ENCODE measurements at regions not wholly inside any gene's neighbourhood (a gene's known extent, or its start where the extent isn't known, plus 50 kb on each side); places are given as distances from the start of the nearest gene placed in this dataset.

- BruUV-seq (replicated peaks): no TSS peak
- no peak for TF ChIP-seq TCF7L2 (IDR thresholded peaks at IDR 0.05; ENCODE audit: low read depth, low read length)
- TF ChIP-seq SIN3A (IDR thresholded peaks at IDR 0.05; ENCODE audit: borderline replicate concordance, insufficient read depth, low read depth, low read length): no peak
- no peak for TF ChIP-seq REST (IDR thresholded peaks at IDR 0.05; ENCODE audit: insufficient read depth in 1 of 2, low read depth in 2 of 2, low read length in 1 of 2)
- no peak for TF ChIP-seq CTCF (IDR thresholded peaks at IDR 0.05)
- TF ChIP-seq POLR2AphosphoS5 (IDR thresholded peaks at IDR 0.05; ENCODE audit: low read depth, low read length): no peak
- no peak overlapping the region for H3K27ac ChIP-seq (ENCODE audit: low read length)
- H3K4me1 ChIP-seq (ENCODE audit: control insufficient read depth, insufficient read depth, low read length): no peaks in the 10 kb centered on the region
- ChIA-PET CTCF (no interaction called here), POLR2A (no interaction called here)
- in situ Hi-C loops (cut with HindIII; ENCODE audit: low pct_unique_long_range_greater_than_20kb, low sequenced_read_pairs): no loop called here
- no peaks in the 10 kb centered on the region for H3K36me3 ChIP-seq (ENCODE audit: control insufficient read depth, insufficient read depth, low read length)
- DNase-seq (ENCODE audit: low read depth, low spot score) (no peak), ATAC-seq (no peak)
- H3K27me3 ChIP-seq (ENCODE audit: control insufficient read depth, insufficient read depth, low read length): no peaks in the 10 kb centered on the region
- no peak overlapping the region for H3K4me3 ChIP-seq (ENCODE audit: low read depth in 2 of 2, low read length in 2 of 2)
- H3K9me3 ChIP-seq (ENCODE audit: control insufficient read depth, insufficient read depth, low read depth, low read length): no peaks in the 10 kb centered on the region
- intact Hi-C loops (cut with micrococcal nuclease; ENCODE audit: unreplicated experiment): no loop called here
These were observed 425.2 kb downstream of the HACE1 start for GRCh38 chr6:104434519-104434918.

- no peak for ATAC-seq
- POLR2A ChIA-PET: no interaction called here
- no peak for TF ChIP-seq REST (IDR thresholded peaks at IDR 0.05; ENCODE audit: insufficient read depth in 1 of 2, low read depth in 2 of 2, low read length in 1 of 2)
- TF ChIP-seq TCF7L2 (IDR thresholded peaks at IDR 0.05; ENCODE audit: low read depth, low read length): no peak
- no peak for TF ChIP-seq POLR2AphosphoS5 (IDR thresholded peaks at IDR 0.05; ENCODE audit: low read depth, low read length)
- TF ChIP-seq CTCF (IDR thresholded peaks at IDR 0.05): no peak
- TF ChIP-seq SIN3A (IDR thresholded peaks at IDR 0.05; ENCODE audit: borderline replicate concordance, insufficient read depth, low read depth, low read length): no peak
These were observed 428.6 kb downstream of the HACE1 start for GRCh38 chr6:104431096-104431495.

More at GRCh38 chr6:104431096-104431495, 428.6 kb downstream of the HACE1 start:
- Histone ChIP-seq H3K27me3 (ENCODE audit: control insufficient read depth, insufficient read depth, low read length) (no peaks in the 10 kb centered on the region), H3K27ac (ENCODE audit: low read length) (no peak overlapping the region), H3K4me3 (ENCODE audit: low read depth in 2 of 2, low read length in 2 of 2) (no peak overlapping the region), H3K9me3 (ENCODE audit: control insufficient read depth, insufficient read depth, low read depth, low read length) (no peaks in the 10 kb centered on the region), H3K36me3 (ENCODE audit: control insufficient read depth, insufficient read depth, low read length) (no peaks in the 10 kb centered on the region), H3K4me1 (ENCODE audit: control insufficient read depth, insufficient read depth, low read length) (no peaks in the 10 kb centered on the region)
- no peak for DNase-seq (ENCODE audit: low read depth, low spot score)
- in situ Hi-C loops (cut with HindIII; ENCODE audit: low pct_unique_long_range_greater_than_20kb, low sequenced_read_pairs): no loop called here
- CTCF ChIA-PET: no interaction called here
- no TSS peak for BruUV-seq (replicated peaks)
- intact Hi-C loops (cut with micrococcal nuclease; ENCODE audit: unreplicated experiment): no loop called here

Data from Panc1 (cell line).